Esophagus muscularis mucosa (tissue), 4 donors: ENCODE measurements at regions not wholly inside any gene's neighbourhood (a gene's known extent, or its start where the extent isn't known, plus 50 kb on each side); places are given as distances from the start of the nearest gene placed in this dataset.

Experiments
- DNase-seq: peaks from one replicate; pipeline ENCODE4 v3.0.0-alpha.2; 2017; ENCODE audit errors: extremely low spot score
- H3K27ac ChIP-seq, 4 donors: fragments of 200-600 bp; sonication (generic); replicated peaks in 1 of 4; 1 replicate in 3 of 4; 2 replicates in 1 of 4; pipeline ENCODE4 v1.5.1; 2016 to 2019; ENCODE audit warnings: mild to moderate bottlenecking in 1 of 4
- H3K27me3 ChIP-seq, 4 donors: fragments of 200-600 bp; sonication (generic); one replicate each; pipeline versions ENCODE4 v1.5.1 to v1.6.0; 2016 to 2019
- H3K36me3 ChIP-seq, 4 donors: fragments of 200-600 bp; sonication (generic); one replicate each; pipeline ENCODE4 v1.5.1; 2016 to 2019
- H3K4me1 ChIP-seq, 4 donors: fragments of 200-600 bp; sonication (generic); one replicate each; pipeline ENCODE4 v1.5.1; 2016 to 2019
- H3K4me3 ChIP-seq, 4 donors: fragments of 200-600 bp; sonication (generic); 1 replicate in 2 of 4; 2 replicates in 2 of 4; pipeline ENCODE4 v1.5.1; 2016 to 2019; ENCODE audit warnings: mild to moderate bottlenecking in 4 of 4, moderate library complexity in 1 of 4
- H3K9me3 ChIP-seq, 4 donors: fragments of 200-600 bp; sonication (generic); 1 replicate in 3 of 4; 2 replicates in 1 of 4; pipeline ENCODE4 v1.5.1; 2016 to 2019
- EP300 ChIP-seq: sonication (generic); formaldehyde crosslinking; IDR thresholded peaks from one replicate; pipeline ENCODE4 v1.6.1; 2017; ENCODE audit warnings: antibody characterized with exemption
- POLR2A ChIP-seq: fragments of 450-650 bp; IDR thresholded peaks from one replicate; pipeline ENCODE4 v1.6.1; 2017; ENCODE audit warnings: antibody characterized with exemption, moderate library complexity, mild to moderate bottlenecking, low read depth
- POLR2AphosphoS5 ChIP-seq, 2 donors: sonication (generic); formaldehyde crosslinking; IDR thresholded peaks; one replicate each; pipeline ENCODE4 v1.6.1; 2017; ENCODE audit warnings: antibody characterized with exemption in 2 of 2
- WGBS: methylation state at CpG from one replicate; pipeline ENCODE4 v1.1.5; 2018; 5-methylcytosine and 5-hydroxymethylcytosine counted together
- intact Hi-C: fragments of 100-400 bp; cut with DNase I; formaldehyde crosslinking; loops from one replicate; pipeline ENCODE4 v1.15.1; 2023
- TF ChIP-seq, protein P1 (sequence below), 3 experiments: fragments of 200-600 bp in 2 of 3; fragments of 450-650 bp in 1 of 3; sonication (generic) in 2 of 3; IDR thresholded peaks; one replicate each; pipeline ENCODE4 v1.5.1; 2017 to 2019; ENCODE audit warnings: antibody characterized with exemption in 3 of 3, mild to moderate bottlenecking in 2 of 3, moderate library complexity in 1 of 3

- Histone ChIP-seq H3K9me3 (no peaks in the 10 kb centered on the region), H3K4me3 (no peak overlapping the region), H3K27me3 (no peaks in the 10 kb centered on the region), H3K27ac (no peak overlapping the region), H3K36me3 (no peaks in the 10 kb centered on the region), H3K4me1 (no peaks in the 10 kb centered on the region)
- TF ChIP-seq POLR2A = no peak
- no peak for TF ChIP-seq EP300
- intact Hi-C loops = no loop called here
- DNase-seq = no peak
- 78% methylated on average over 1 of the region's 1 CpG for WGBS
Measured at GRCh38 chr18:6636091-6636490, 93.4 kb upstream of the ARHGAP28 start.

GRCh38 chr18:6638447-6638846 lies 91.1 kb upstream of the ARHGAP28 start:
- WGBS = 80% methylated on average over 5 of the region's 5 CpGs
- H3K9me3 ChIP-seq = no peaks in the 10 kb centered on the region
- no peaks in the 10 kb centered on the region for H3K4me1 ChIP-seq
- no peak for DNase-seq
- H3K36me3 ChIP-seq = no peaks in the 10 kb centered on the region
- TF ChIP-seq POLR2A (no peak), EP300 (no peak)
- intact Hi-C loops = no loop called here
- no peak overlapping the region for H3K4me3 ChIP-seq
- no peak overlapping the region for H3K27ac ChIP-seq
- H3K27me3 ChIP-seq = no peaks in the 10 kb centered on the region

DNA sequence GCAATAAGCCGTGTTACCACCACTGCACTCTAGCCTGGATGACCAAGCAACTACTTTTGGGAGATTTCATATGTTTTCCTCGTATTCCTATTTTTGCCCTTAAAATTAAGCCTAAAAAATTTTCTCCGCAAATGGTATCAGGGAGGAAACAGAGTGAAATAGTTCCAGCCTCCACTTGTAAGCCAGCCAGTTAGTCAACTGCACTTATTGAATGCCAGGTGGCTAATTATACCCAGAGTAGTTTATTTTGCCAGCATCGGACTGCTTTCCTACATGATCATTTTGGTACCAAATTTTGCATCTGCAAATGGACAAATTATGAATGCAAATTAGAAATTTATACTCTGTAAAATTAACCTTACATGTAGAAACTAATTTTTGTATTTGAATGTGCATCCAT lies 90.2 kb upstream of the ARHGAP28 start:
- no peaks in the 10 kb centered on the region for H3K36me3 ChIP-seq
- no peaks in the 10 kb centered on the region for H3K27me3 ChIP-seq
- intact Hi-C loops = no loop called here
- TF ChIP-seq POLR2A (no peak), EP300 (no peak)
- no peak overlapping the region for H3K27ac ChIP-seq
- 95% methylated on average over 4 of the region's 4 CpGs for WGBS
- no peaks in the 10 kb centered on the region for H3K4me1 ChIP-seq
- DNase-seq = no peak
- no peak overlapping the region for H3K4me3 ChIP-seq
- H3K9me3 ChIP-seq = no peaks in the 10 kb centered on the region

- Histone ChIP-seq H3K9me3 (no peaks in the 10 kb centered on the region), H3K4me1 (peaks cover 0 to 23% (median 8%) of the 10 kb centered on the region in 4 donors), H3K4me3 (no peak overlapping the region), H3K27me3 (no peaks in the 10 kb centered on the region), H3K27ac (no peak overlapping the region), H3K36me3 (no peaks in the 10 kb centered on the region)
- 61% methylated on average over 10 of the region's 10 CpGs for WGBS
- intact Hi-C loops = no loop called here
- TF ChIP-seq POLR2AphosphoS5 (IDR thresholded peaks at IDR 0.05) (no peak), EP300 (no peak), POLR2A (no peak)
- TF ChIP-seq, protein P1, sequence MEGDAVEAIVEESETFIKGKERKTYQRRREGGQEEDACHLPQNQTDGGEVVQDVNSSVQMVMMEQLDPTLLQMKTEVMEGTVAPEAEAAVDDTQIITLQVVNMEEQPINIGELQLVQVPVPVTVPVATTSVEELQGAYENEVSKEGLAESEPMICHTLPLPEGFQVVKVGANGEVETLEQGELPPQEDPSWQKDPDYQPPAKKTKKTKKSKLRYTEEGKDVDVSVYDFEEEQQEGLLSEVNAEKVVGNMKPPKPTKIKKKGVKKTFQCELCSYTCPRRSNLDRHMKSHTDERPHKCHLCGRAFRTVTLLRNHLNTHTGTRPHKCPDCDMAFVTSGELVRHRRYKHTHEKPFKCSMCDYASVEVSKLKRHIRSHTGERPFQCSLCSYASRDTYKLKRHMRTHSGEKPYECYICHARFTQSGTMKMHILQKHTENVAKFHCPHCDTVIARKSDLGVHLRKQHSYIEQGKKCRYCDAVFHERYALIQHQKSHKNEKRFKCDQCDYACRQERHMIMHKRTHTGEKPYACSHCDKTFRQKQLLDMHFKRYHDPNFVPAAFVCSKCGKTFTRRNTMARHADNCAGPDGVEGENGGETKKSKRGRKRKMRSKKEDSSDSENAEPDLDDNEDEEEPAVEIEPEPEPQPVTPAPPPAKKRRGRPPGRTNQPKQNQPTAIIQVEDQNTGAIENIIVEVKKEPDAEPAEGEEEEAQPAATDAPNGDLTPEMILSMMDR (IDR thresholded peaks at IDR 0.05) = no peak
- DNase-seq = no peak
Measured at GRCh38 chr18:6644836-6645627, 84.5 kb upstream of the ARHGAP28 start.

DNA sequence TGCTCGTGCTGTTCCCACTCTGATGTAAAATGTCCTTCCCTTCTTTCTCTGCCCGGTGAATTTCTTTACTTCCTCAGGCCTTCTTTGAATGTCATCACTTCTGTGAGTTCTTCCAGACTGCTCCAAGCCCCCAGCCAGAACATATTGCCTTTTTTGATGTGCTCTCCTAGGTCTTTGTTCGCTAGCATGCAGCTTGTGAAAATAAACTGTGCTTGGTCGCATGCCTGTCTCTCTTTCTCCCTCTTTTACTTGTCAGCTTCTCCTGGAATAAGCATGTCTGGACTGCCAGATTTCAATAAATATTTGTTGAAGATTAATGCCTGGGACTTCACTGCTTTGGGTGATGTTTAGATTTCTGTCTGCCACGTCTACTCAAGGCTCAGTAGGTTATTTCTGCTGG lies 82.7 kb upstream of the ARHGAP28 start:
- no peak overlapping the region for H3K4me3 ChIP-seq
- no peak overlapping the region for H3K27ac ChIP-seq
- no peak for DNase-seq
- H3K27me3 ChIP-seq = no peaks in the 10 kb centered on the region
- peaks cover 0 to 39% (median 16%) of the 10 kb centered on the region in 4 donors for H3K4me1 ChIP-seq
- 30% methylated on average over 5 of the region's 5 CpGs for WGBS
- H3K36me3 ChIP-seq = no peaks in the 10 kb centered on the region
- no peaks in the 10 kb centered on the region for H3K9me3 ChIP-seq
- TF ChIP-seq POLR2A = no peak
- no peak for TF ChIP-seq POLR2AphosphoS5 (IDR thresholded peaks at IDR 0.05)
- no peak for TF ChIP-seq EP300
- TF ChIP-seq, protein P1 (IDR thresholded peaks at IDR 0.05) = no peak
- intact Hi-C loops = no loop called here

DNA sequence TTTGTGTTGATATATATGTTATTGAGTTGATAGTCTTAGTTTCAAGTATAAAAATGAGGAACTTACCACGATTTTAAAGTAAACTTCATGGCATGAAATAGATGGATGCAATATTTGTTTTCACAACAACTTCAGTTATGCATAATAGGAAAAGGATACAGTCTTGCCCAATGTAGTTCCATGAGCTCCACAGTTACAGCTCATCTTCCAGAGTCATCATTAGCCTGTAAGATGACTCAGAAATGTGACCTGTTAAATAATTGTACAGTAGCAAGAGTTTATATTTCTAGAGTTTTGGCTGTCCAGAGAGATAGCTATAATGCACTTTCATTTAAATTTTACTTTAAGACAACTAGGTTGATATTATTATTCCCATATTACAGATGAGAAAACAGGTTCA lies 80.9 kb upstream of the ARHGAP28 start:
- H3K4me3 ChIP-seq = no peak overlapping the region
- no peak overlapping the region for H3K27ac ChIP-seq
- no peak for TF ChIP-seq POLR2A
- no peak for TF ChIP-seq POLR2AphosphoS5 (IDR thresholded peaks at IDR 0.05)
- TF ChIP-seq, protein P1 (IDR thresholded peaks at IDR 0.05) = no peak
- no peak for TF ChIP-seq EP300
- no peak for DNase-seq
- 85% methylated on average over 1 of the region's 1 CpG for WGBS
- peaks cover 0 to 39% (median 16%) of the 10 kb centered on the region in 4 donors for H3K4me1 ChIP-seq
- no peaks in the 10 kb centered on the region for H3K27me3 ChIP-seq
- no peaks in the 10 kb centered on the region for H3K36me3 ChIP-seq
- H3K9me3 ChIP-seq = no peaks in the 10 kb centered on the region
- intact Hi-C loops = no loop called here
